ENCODE measurements at regions not wholly inside any gene's neighbourhood (a gene's known extent, or its start where the extent isn't known, plus 50 kb on each side); places are given as distances from the start of the nearest gene placed in this dataset.

DNA sequence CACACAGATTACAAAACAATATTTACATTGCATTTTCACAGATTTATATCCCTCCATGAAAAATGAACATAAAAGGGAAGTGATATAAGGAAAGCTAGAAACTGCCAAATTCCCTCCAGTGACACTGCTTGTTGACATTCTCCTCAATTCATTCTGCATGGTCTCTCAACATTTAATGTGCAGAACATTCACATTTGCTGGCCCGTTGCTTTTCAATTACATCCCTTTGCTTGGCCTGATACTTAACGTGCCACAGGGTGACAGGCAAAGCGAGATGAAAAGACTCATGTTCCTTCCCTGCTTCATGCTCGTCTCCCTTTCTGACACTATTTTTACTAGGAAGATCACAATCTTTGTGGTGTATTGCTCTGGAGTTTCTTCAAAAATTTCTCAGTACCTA, 1019.7 kb upstream of the LRRN3 start:
- H3K4me3 ChIP-seq (ENCODE audit: low read depth, low read length), result no peak overlapping the region
- no peaks in the 10 kb centered on the region for H3K36me3 ChIP-seq (ENCODE audit: control insufficient read depth in 2 of 2, insufficient read depth in 1 of 2, low read length in 2 of 2)
- ChIA-PET POLR2A (no interaction called here), CTCF (no interaction called here)
- TF ChIP-seq, protein P1, sequence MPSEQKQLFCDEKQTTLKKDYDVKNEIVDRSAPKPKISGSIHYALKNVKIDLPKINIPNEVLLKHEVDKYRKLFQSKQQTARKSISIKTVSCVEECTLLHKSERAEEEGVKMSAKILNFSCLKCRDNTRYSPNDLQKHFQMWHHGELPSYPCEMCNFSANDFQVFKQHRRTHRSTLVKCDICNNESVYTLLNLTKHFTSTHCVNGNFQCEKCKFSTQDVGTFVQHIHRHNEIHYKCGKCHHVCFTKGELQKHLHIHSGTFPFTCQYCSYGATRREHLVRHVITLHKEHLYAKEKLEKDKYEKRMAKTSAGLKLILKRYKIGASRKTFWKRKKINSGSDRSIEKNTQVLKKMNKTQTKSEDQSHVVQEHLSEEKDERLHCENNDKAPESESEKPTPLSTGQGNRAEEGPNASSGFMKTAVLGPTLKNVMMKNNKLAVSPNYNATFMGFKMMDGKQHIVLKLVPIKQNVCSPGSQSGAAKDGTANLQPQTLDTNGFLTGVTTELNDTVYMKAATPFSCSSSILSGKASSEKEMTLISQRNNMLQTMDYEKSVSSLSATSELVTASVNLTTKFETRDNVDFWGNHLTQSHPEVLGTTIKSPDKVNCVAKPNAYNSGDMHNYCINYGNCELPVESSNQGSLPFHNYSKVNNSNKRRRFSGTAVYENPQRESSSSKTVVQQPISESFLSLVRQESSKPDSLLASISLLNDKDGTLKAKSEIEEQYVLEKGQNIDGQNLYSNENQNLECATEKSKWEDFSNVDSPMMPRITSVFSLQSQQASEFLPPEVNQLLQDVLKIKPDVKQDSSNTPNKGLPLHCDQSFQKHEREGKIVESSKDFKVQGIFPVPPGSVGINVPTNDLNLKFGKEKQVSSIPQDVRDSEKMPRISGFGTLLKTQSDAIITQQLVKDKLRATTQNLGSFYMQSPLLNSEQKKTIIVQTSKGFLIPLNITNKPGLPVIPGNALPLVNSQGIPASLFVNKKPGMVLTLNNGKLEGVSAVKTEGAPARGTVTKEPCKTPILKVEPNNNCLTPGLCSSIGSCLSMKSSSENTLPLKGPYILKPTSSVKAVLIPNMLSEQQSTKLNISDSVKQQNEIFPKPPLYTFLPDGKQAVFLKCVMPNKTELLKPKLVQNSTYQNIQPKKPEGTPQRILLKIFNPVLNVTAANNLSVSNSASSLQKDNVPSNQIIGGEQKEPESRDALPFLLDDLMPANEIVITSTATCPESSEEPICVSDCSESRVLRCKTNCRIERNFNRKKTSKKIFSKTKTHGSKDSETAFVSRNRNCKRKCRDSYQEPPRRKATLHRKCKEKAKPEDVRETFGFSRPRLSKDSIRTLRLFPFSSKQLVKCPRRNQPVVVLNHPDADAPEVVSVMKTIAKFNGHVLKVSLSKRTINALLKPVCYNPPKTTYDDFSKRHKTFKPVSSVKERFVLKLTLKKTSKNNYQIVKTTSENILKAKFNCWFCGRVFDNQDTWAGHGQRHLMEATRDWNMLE (tag by site-specific recombination; conservative IDR thresholded peaks at IDR 0.05; ENCODE audit: low read depth), result no peak
- TF ChIP-seq ZNF248 (tag by site-specific recombination; IDR thresholded peaks at IDR 0.05), result no peak
- no peak for TF ChIP-seq ZNF747 (tag by site-specific recombination; IDR thresholded peaks at IDR 0.05)
- TF ChIP-seq GLIS2 (tag by site-specific recombination; IDR thresholded peaks at IDR 0.05), result no peak
- no peak for TF ChIP-seq RBAK (tag by site-specific recombination; IDR thresholded peaks at IDR 0.05)
- TF ChIP-seq ZNF341 (tag by site-specific recombination; IDR thresholded peaks at IDR 0.05; ENCODE audit: low read depth), result no peak
- no peak for TF ChIP-seq ZNF843 (tag by site-specific recombination; IDR thresholded peaks at IDR 0.05)
- no peak for TF ChIP-seq ZNF544 (tag by site-specific recombination; IDR thresholded peaks at IDR 0.05)
- no peak for TF ChIP-seq TRIM28 (IDR thresholded peaks at IDR 0.05; ENCODE audit: borderline replicate concordance, low read length)
- no peak for TF ChIP-seq ZNF548 (tag by site-specific recombination; IDR thresholded peaks at IDR 0.05)
- TF ChIP-seq GLIS1 (tag by site-specific recombination; IDR thresholded peaks at IDR 0.05), result no peak
- TF ChIP-seq ZNF555 (tag by site-specific recombination; conservative IDR thresholded peaks at IDR 0.05), result no peak
- no peak for TF ChIP-seq ZNF121 (tag by site-specific recombination; IDR thresholded peaks at IDR 0.05)
- no peak for TF ChIP-seq ZNF416 (tag by site-specific recombination; IDR thresholded peaks at IDR 0.05)
- TF ChIP-seq ZNF184 (tag by site-specific recombination; IDR thresholded peaks at IDR 0.05), result no peak
- H3K27ac ChIP-seq (ENCODE audit: extremely low read depth, low read depth, low read length), result no peak overlapping the region
- no peaks in the 10 kb centered on the region for H3K4me1 ChIP-seq (ENCODE audit: control insufficient read depth, insufficient read depth, low read length)
- H3K9me3 ChIP-seq (ENCODE audit: control insufficient read depth, insufficient read depth, low read depth, low read length), result no peaks in the 10 kb centered on the region

DNA sequence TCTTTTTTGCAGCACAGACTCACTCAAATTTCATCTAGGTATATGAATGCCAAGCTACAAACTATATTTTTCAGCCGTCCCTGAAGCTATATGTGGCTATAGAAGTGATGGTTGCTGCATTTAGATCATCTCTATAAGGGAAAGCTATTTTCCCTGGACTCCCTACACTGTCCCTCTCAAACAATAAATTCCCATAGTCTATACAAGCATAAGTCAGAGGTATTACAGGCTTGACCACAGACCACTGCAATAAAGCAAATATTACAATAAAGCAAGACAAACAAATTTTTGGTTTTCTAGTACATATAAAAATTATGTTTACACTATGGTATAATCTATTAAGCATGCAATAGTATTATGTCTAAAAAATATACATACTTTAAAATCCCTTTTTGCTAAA, 1015.5 kb upstream of the LRRN3 start:
- H3K27ac ChIP-seq (ENCODE audit: extremely low read depth, low read depth, low read length), result no peak overlapping the region
- H3K9me3 ChIP-seq (ENCODE audit: control insufficient read depth, insufficient read depth, low read depth, low read length), result no peaks in the 10 kb centered on the region
- POLR2A ChIA-PET, result no interaction called here
- no peaks in the 10 kb centered on the region for H3K4me1 ChIP-seq (ENCODE audit: control insufficient read depth, insufficient read depth, low read length)
- no peak overlapping the region for H3K4me3 ChIP-seq (ENCODE audit: low read depth, low read length)
- no peaks in the 10 kb centered on the region for H3K36me3 ChIP-seq (ENCODE audit: control insufficient read depth in 2 of 2, insufficient read depth in 1 of 2, low read length in 2 of 2)
- CTCF ChIA-PET, result no interaction called here
- TF ChIP-seq ZNF335 (tag by site-specific recombination; conservative IDR thresholded peaks at IDR 0.05), result no peak
- no peak for TF ChIP-seq ZNF146 (tag by site-specific recombination; IDR thresholded peaks at IDR 0.05)
- TF ChIP-seq ZNF48 (tag by site-specific recombination; IDR thresholded peaks at IDR 0.05), result no peak
- no peak for TF ChIP-seq ZNF658 (tag by site-specific recombination; IDR thresholded peaks at IDR 0.05)
- no peak for TF ChIP-seq ZNF654 (tag by site-specific recombination; IDR thresholded peaks at IDR 0.05; ENCODE audit: low read depth)
- no peak for TF ChIP-seq ZFP3 (tag by site-specific recombination; IDR thresholded peaks at IDR 0.05; ENCODE audit: low read depth)
- TF ChIP-seq, protein P2, sequence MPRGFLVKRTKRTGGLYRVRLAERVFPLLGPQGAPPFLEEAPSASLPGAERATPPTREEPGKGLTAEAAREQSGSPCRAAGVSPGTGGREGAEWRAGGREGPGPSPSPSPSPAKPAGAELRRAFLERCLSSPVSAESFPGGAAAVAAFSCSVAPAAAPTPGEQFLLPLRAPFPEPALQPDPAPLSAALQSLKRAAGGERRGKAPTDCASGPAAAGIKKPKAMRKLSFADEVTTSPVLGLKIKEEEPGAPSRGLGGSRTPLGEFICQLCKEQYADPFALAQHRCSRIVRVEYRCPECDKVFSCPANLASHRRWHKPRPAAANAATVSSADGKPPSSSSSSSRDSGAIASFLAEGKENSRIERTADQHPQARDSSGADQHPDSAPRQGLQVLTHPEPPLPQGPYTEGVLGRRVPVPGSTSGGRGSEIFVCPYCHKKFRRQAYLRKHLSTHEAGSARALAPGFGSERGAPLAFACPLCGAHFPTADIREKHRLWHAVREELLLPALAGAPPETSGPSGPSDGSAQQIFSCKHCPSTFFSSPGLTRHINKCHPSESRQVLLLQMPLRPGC (tag by site-specific recombination; IDR thresholded peaks at IDR 0.05), result no peak
- TF ChIP-seq ZNF211 (tag by site-specific recombination; IDR thresholded peaks at IDR 0.05; ENCODE audit: low read depth), result no peak
- no peak for TF ChIP-seq ZNF24 (tag by site-specific recombination; IDR thresholded peaks at IDR 0.05)
- TF ChIP-seq REPIN1 (tag by site-specific recombination; IDR thresholded peaks at IDR 0.05; ENCODE audit: low read depth), result no peak
- TF ChIP-seq, protein P3, sequence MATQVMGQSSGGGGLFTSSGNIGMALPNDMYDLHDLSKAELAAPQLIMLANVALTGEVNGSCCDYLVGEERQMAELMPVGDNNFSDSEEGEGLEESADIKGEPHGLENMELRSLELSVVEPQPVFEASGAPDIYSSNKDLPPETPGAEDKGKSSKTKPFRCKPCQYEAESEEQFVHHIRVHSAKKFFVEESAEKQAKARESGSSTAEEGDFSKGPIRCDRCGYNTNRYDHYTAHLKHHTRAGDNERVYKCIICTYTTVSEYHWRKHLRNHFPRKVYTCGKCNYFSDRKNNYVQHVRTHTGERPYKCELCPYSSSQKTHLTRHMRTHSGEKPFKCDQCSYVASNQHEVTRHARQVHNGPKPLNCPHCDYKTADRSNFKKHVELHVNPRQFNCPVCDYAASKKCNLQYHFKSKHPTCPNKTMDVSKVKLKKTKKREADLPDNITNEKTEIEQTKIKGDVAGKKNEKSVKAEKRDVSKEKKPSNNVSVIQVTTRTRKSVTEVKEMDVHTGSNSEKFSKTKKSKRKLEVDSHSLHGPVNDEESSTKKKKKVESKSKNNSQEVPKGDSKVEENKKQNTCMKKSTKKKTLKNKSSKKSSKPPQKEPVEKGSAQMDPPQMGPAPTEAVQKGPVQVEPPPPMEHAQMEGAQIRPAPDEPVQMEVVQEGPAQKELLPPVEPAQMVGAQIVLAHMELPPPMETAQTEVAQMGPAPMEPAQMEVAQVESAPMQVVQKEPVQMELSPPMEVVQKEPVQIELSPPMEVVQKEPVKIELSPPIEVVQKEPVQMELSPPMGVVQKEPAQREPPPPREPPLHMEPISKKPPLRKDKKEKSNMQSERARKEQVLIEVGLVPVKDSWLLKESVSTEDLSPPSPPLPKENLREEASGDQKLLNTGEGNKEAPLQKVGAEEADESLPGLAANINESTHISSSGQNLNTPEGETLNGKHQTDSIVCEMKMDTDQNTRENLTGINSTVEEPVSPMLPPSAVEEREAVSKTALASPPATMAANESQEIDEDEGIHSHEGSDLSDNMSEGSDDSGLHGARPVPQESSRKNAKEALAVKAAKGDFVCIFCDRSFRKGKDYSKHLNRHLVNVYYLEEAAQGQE (tag by site-specific recombination; IDR thresholded peaks at IDR 0.05), result no peak
- TF ChIP-seq ZNF776 (tag by site-specific recombination; IDR thresholded peaks at IDR 0.05; ENCODE audit: borderline replicate concordance), result no peak
- TF ChIP-seq ZNF521 (tag by site-specific recombination; IDR thresholded peaks at IDR 0.05), result no peak
- no peak for TF ChIP-seq ZSCAN30 (tag by site-specific recombination; IDR thresholded peaks at IDR 0.05)
- no peak for TF ChIP-seq ZNF132 (tag by site-specific recombination; IDR thresholded peaks at IDR 0.05; ENCODE audit: borderline replicate concordance)
